Mesothelial cell of epicardium (in vitro differentiated cells): ENCODE measurements at regions not wholly inside any gene's neighbourhood (a gene's known extent, or its start where the extent isn't known, plus 50 kb on each side); places are given as distances from the start of the nearest gene placed in this dataset.
A peak's percentile ranks its signal among the peaks of the same experiment; 100 is the strongest.

Experiments
- DNase-seq, 2 experiments: peaks; one replicate each; pipeline ENCODE4 v3.0.0; 2021; ENCODE audit warnings: low spot score in 2 of 2; ENCODE audit not compliant: unreplicated experiment in 2 of 2
- H3K27ac Mint-ChIP-seq: 2 replicates; pipeline ENCODE4 v1.8.0; 2021; ENCODE audit warnings: mixed read lengths
- H3K27me3 Mint-ChIP-seq: 2 replicates; pipeline ENCODE4 v1.8.0; 2021; ENCODE audit warnings: low read depth, mixed read lengths
- H3K36me3 Mint-ChIP-seq: 2 replicates; pipeline ENCODE4 v1.8.0; 2021; ENCODE audit warnings: mixed read lengths
- H3K4me1 Mint-ChIP-seq: 2 replicates; pipeline ENCODE4 v1.8.0; 2021; ENCODE audit warnings: mixed read lengths
- H3K4me3 Mint-ChIP-seq: 2 replicates; pipeline ENCODE4 v1.8.0; 2021; ENCODE audit warnings: mild to moderate bottlenecking, moderate library complexity, mixed read lengths
- H3K9me3 Mint-ChIP-seq: 2 replicates; pipeline ENCODE4 v1.8.0; 2021; ENCODE audit warnings: mixed read lengths
- CTCF ChIP-seq: fragments of 200-600 bp; sonication (generic); IDR thresholded peaks from one replicate; pipeline ENCODE4 v1.5.0; 2021; ENCODE audit warnings: antibody characterized with exemption; ENCODE audit not compliant: unreplicated experiment

GRCh38 chr4:1513936-1514483 lies 107.8 kb upstream of the NKX1-1 start:
- Mint-ChIP-seq H3K36me3 (no peaks in the 10 kb centered on the region), H3K27me3 (peaks cover 37% of the 10 kb centered on the region), H3K4me1 (peaks cover 7% of the 10 kb centered on the region), H3K9me3 (no peaks in the 10 kb centered on the region), H3K27ac (no peak overlapping the region), H3K4me3 (no peak overlapping the region)
- DNase-seq, result no peak
- TF ChIP-seq CTCF, result no peak

- peak; percentile 61 for TF ChIP-seq CTCF
- Mint-ChIP-seq H3K4me3 (no peak overlapping the region), H3K27me3 (peaks cover 35% of the 10 kb centered on the region), H3K27ac (no peak overlapping the region), H3K4me1 (peaks cover 7% of the 10 kb centered on the region), H3K36me3 (no peaks in the 10 kb centered on the region), H3K9me3 (no peaks in the 10 kb centered on the region)
- peak; percentile 53 to 80 for DNase-seq
Observed at GRCh38 chr4:1512738-1513660, 106.8 kb upstream of the NKX1-1 start.

GRCh38 chr4:1512051-1512737 lies 106.0 kb upstream of the NKX1-1 start:
- H3K4me1 Mint-ChIP-seq, result peaks cover 7% of the 10 kb centered on the region
- no peak overlapping the region for H3K4me3 Mint-ChIP-seq
- H3K27me3 Mint-ChIP-seq, result peaks cover 39% of the 10 kb centered on the region
- DNase-seq, result peak in 1 of 2 experiments; percentile 17
- H3K27ac Mint-ChIP-seq, result no peak overlapping the region
- no peaks in the 10 kb centered on the region for H3K36me3 Mint-ChIP-seq
- TF ChIP-seq CTCF, result no peak
- no peaks in the 10 kb centered on the region for H3K9me3 Mint-ChIP-seq

GRCh38 chr4:1511441-1512041 lies 105.3 kb upstream of the NKX1-1 start:
- H3K4me1 Mint-ChIP-seq, result peaks cover 5% of the 10 kb centered on the region
- TF ChIP-seq CTCF, result no peak
- H3K9me3 Mint-ChIP-seq, result no peaks in the 10 kb centered on the region
- peaks cover 38% of the 10 kb centered on the region for H3K27me3 Mint-ChIP-seq
- no peak overlapping the region for H3K27ac Mint-ChIP-seq
- peak in 1 of 2 experiments; percentile 17 for DNase-seq
- H3K4me3 Mint-ChIP-seq, result no peak overlapping the region
- no peaks in the 10 kb centered on the region for H3K36me3 Mint-ChIP-seq

- Mint-ChIP-seq H3K4me1 (no peaks in the 10 kb centered on the region), H3K4me3 (no peak overlapping the region)
Observed at GRCh38 chr4:1510931-1511330, 104.7 kb upstream of the NKX1-1 start.

More at GRCh38 chr4:1510931-1511330, 104.7 kb upstream of the NKX1-1 start:
- Mint-ChIP-seq H3K36me3 (no peaks in the 10 kb centered on the region), H3K9me3 (no peaks in the 10 kb centered on the region), H3K27ac (no peak overlapping the region), H3K27me3 (peaks cover 36% of the 10 kb centered on the region)
- DNase-seq, result peak in 1 of 2 experiments; percentile 13
- no peak for TF ChIP-seq CTCF
